ENCODE measurements at regions not wholly inside any gene's neighbourhood (a gene's known extent, or its start where the extent isn't known, plus 50 kb on each side); places are given as distances from the start of the nearest gene placed in this dataset.

DNA sequence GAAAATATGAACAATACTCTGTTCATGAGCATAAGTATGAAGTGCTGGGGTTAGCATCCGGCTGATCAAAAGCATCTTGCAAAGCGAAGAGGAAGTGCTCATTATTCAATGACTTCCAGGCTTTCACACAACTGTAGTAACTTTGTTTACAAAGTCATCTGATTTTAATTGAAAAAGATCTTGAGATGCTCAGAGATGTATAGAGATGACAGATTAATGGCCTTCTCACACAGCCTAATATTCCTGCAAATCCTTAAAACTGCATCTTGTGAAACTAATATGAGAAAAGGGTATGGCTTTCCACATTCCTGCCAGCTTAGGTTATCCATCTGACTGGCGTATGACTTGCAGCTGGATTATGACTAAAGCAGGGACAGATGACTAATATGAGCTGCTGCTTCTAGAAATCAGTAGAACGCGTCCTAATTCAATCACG lies 125.4 kb downstream of the CASP12 start:
- TF ChIP-seq, protein P1, sequence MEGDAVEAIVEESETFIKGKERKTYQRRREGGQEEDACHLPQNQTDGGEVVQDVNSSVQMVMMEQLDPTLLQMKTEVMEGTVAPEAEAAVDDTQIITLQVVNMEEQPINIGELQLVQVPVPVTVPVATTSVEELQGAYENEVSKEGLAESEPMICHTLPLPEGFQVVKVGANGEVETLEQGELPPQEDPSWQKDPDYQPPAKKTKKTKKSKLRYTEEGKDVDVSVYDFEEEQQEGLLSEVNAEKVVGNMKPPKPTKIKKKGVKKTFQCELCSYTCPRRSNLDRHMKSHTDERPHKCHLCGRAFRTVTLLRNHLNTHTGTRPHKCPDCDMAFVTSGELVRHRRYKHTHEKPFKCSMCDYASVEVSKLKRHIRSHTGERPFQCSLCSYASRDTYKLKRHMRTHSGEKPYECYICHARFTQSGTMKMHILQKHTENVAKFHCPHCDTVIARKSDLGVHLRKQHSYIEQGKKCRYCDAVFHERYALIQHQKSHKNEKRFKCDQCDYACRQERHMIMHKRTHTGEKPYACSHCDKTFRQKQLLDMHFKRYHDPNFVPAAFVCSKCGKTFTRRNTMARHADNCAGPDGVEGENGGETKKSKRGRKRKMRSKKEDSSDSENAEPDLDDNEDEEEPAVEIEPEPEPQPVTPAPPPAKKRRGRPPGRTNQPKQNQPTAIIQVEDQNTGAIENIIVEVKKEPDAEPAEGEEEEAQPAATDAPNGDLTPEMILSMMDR (IDR thresholded peaks at IDR 0.05) = no peak
- TF ChIP-seq POLR2A (IDR thresholded peaks at IDR 0.05) (no peak), EP300 (IDR thresholded peaks at IDR 0.05) (no peak)

All from stomach (tissue), 4 donors.